Amniotic stem cell (primary cell): ENCODE measurements at regions not wholly inside any gene's neighbourhood (a gene's known extent, or its start where the extent isn't known, plus 50 kb on each side); places are given as distances from the start of the nearest gene placed in this dataset.

Experiments used
- DNase-seq: peaks from one replicate; lab custom pipeline; 2025; lab: John Stamatoyannopoulos, UW

GRCh38 chr7:93015779-93016481 lies 101.8 kb downstream of the SAMD9 start:
- DNase-seq = no peak

- peak; percentile 23 for DNase-seq
Measured at GRCh38 chr7:93015101-93015778, 102.5 kb downstream of the SAMD9 start.

- DNase-seq = no peak
Measured at GRCh38 chr7:93014410-93014809, 103.4 kb downstream of the SAMD9 start.

- no peak for DNase-seq
Measured at GRCh38 chr7:93013446-93014061, 104.2 kb downstream of the SAMD9 start.

- DNase-seq = peak; percentile 74
Measured at GRCh38 chr7:93011351-93012294, 106.2 kb downstream of the SAMD9 start.

- no peak for DNase-seq
Measured at GRCh38 chr7:93008833-93009232, 108.9 kb downstream of the SAMD9 start.

- no peak for DNase-seq
Measured at GRCh38 chr7:93006480-93007095, 111.2 kb downstream of the SAMD9 start.

- no peak for DNase-seq
Measured at GRCh38 chr7:93004906-93005305, 112.9 kb downstream of the SAMD9 start.

GRCh38 chr7:92997719-92998118 lies 120.1 kb downstream of the SAMD9 start:
- no peak for DNase-seq

- DNase-seq = no peak
Measured at GRCh38 chr7:92997152-92997551, 120.6 kb downstream of the SAMD9 start.

GRCh38 chr7:92994901-92995300 lies 122.9 kb downstream of the SAMD9 start:
- DNase-seq = no peak

- DNase-seq = no peak
Measured at GRCh38 chr7:92992932-92993331, 124.8 kb downstream of the SAMD9 start.

- DNase-seq = no peak
Measured at GRCh38 chr7:92992483-92992882, 125.3 kb downstream of the SAMD9 start.

GRCh38 chr7:92991190-92991589 lies 126.6 kb downstream of the SAMD9 start:
- no peak for DNase-seq

- DNase-seq = no peak
Measured at GRCh38 chr7:92988941-92989545, 128.7 kb downstream of the SAMD9 start.

- peak; percentile 30 for DNase-seq
Measured at GRCh38 chr7:92988051-92988450, 129.7 kb downstream of the SAMD9 start.

GRCh38 chr7:92987538-92987937 lies 130.2 kb downstream of the SAMD9 start:
- no peak for DNase-seq

GRCh38 chr7:92987095-92987494 lies 130.7 kb downstream of the SAMD9 start:
- DNase-seq = no peak

GRCh38 chr7:92982928-92983327 lies 134.9 kb downstream of the SAMD9 start:
- DNase-seq = no peak

GRCh38 chr7:92976931-92977330 lies 140.6 kb upstream of the CDK6 start:
- DNase-seq = no peak

GRCh38 chr7:92973974-92974373 lies 137.6 kb upstream of the CDK6 start:
- DNase-seq = no peak
